RWPE2 (cell line): ENCODE measurements at regions not wholly inside any gene's neighbourhood (a gene's known extent, or its start where the extent isn't known, plus 50 kb on each side); places are given as distances from the start of the nearest gene placed in this dataset.

ENCODE experiments used
- ATAC-seq: fragments of 200-7000 bp; cut with Tn5 transposase; 3 replicates; pipeline ENCODE4 v1.9.1; 2021; ENCODE audit warnings: low read depth
- DNase-seq: peaks from one replicate; pipeline ENCODE4 v3.0.0-alpha.2; 2020; ENCODE audit warnings: low spot score
- H3K27ac ChIP-seq: fragments of 450-650 bp; 2 replicates; pipeline ENCODE4 v1.5.1; 2017; ENCODE audit warnings: mild to moderate bottlenecking; ENCODE audit not compliant: poor library complexity, severe bottlenecking
- H3K27me3 ChIP-seq: fragments of 250-450 bp; sonication (Bioruptor Pico); 2 replicates; pipeline ENCODE4 v1.5.1; 2021; ENCODE audit warnings: mild to moderate bottlenecking, moderate library complexity; ENCODE audit not compliant: insufficient read depth, poor library complexity, severe bottlenecking
- H3K36me3 ChIP-seq: fragments of 250-450 bp; sonication (Bioruptor Pico); 2 replicates; pipeline ENCODE4 v1.5.1; 2020; ENCODE audit warnings: low read depth, mild to moderate bottlenecking, moderate library complexity
- H3K4me1 ChIP-seq: fragments of 250-450 bp; sonication (Bioruptor Pico); 2 replicates; pipeline ENCODE4 v1.5.1; 2021; ENCODE audit warnings: mild to moderate bottlenecking, moderate library complexity; ENCODE audit not compliant: insufficient read depth, poor library complexity, severe bottlenecking
- H3K4me3 ChIP-seq: fragments of 250-450 bp; sonication (Bioruptor Pico); 2 replicates; pipeline ENCODE4 v1.5.1; 2021; ENCODE audit warnings: mild to moderate bottlenecking, moderate library complexity; ENCODE audit not compliant: severe bottlenecking
- H3K9me3 ChIP-seq: fragments of 250-450 bp; sonication (Bioruptor Pico); 2 replicates; pipeline ENCODE4 v1.5.1; 2021; ENCODE audit warnings: mild to moderate bottlenecking, moderate library complexity; ENCODE audit not compliant: severe bottlenecking
- TF ChIP-seq, protein P1 (sequence below): fragments of 450-650 bp; IDR thresholded peaks from one replicate; pipeline ENCODE4 v1.5.1; 2017; ENCODE audit warnings: mild to moderate bottlenecking, moderate library complexity; ENCODE audit not compliant: poor library complexity, severe bottlenecking

GRCh38 chr10:56623064-56623463 lies 262.0 kb upstream of the ZWINT start:
- ATAC-seq: no peak
- TF ChIP-seq, protein P1, sequence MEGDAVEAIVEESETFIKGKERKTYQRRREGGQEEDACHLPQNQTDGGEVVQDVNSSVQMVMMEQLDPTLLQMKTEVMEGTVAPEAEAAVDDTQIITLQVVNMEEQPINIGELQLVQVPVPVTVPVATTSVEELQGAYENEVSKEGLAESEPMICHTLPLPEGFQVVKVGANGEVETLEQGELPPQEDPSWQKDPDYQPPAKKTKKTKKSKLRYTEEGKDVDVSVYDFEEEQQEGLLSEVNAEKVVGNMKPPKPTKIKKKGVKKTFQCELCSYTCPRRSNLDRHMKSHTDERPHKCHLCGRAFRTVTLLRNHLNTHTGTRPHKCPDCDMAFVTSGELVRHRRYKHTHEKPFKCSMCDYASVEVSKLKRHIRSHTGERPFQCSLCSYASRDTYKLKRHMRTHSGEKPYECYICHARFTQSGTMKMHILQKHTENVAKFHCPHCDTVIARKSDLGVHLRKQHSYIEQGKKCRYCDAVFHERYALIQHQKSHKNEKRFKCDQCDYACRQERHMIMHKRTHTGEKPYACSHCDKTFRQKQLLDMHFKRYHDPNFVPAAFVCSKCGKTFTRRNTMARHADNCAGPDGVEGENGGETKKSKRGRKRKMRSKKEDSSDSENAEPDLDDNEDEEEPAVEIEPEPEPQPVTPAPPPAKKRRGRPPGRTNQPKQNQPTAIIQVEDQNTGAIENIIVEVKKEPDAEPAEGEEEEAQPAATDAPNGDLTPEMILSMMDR: no peak

DNA sequence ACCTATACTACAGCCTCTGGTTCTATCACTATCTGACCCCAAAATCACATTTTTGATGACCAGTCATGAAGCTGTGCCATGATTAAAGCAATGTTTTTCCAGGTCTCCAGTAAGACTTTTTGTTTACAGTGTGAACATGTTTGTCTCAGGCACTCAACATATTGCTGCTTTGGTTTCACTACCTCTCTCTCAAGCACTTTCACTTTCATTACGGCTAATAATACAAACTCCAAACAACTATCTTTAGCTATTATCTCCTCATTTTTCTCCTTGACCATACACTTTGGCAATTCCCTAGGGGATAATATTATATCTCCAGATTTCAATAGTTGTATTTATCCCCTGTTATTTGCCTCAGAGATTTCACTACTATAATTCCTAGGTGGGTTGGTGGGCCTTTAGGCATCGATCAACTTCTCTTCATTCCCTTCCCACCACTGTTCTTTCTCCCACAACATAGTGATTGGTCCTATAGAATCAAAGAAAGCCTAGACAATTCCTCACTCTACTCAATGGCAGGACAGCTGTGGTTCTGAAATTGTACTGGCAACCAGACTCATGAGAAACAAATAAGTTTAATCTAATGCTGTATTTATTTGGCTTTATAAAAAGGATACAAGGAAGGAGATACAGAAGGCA lies 261.4 kb upstream of the ZWINT start:
- Histone ChIP-seq H3K27ac (no peak overlapping the region), H3K4me1 (no peaks in the 10 kb centered on the region), H3K27me3 (no peaks in the 10 kb centered on the region), H3K4me3 (no peak overlapping the region), H3K36me3 (no peaks in the 10 kb centered on the region), H3K9me3 (no peaks in the 10 kb centered on the region)
- ATAC-seq (no peak), DNase-seq (no peak)
- TF ChIP-seq, protein P1: no peak

More at GRCh38 chr10:56623064-56623463, 262.0 kb upstream of the ZWINT start:
- DNase-seq: no peak
- Histone ChIP-seq H3K36me3 (no peaks in the 10 kb centered on the region), H3K4me3 (no peak overlapping the region), H3K4me1 (no peaks in the 10 kb centered on the region), H3K9me3 (no peaks in the 10 kb centered on the region), H3K27ac (no peak overlapping the region), H3K27me3 (no peaks in the 10 kb centered on the region)

- H3K27me3 ChIP-seq: peaks cover 6% of the 10 kb centered on the region
- ATAC-seq: no peak
- DNase-seq: no peak
- no peaks in the 10 kb centered on the region for H3K4me1 ChIP-seq
- no peak overlapping the region for H3K4me3 ChIP-seq
- H3K9me3 ChIP-seq: no peaks in the 10 kb centered on the region
- H3K27ac ChIP-seq: no peak overlapping the region
- TF ChIP-seq, protein P1: no peak
- no peaks in the 10 kb centered on the region for H3K36me3 ChIP-seq
Observed at GRCh38 chr10:56606202-56606601, 245.1 kb upstream of the ZWINT start.

- H3K27me3 ChIP-seq: peaks cover 6% of the 10 kb centered on the region
- no peaks in the 10 kb centered on the region for H3K36me3 ChIP-seq
Observed at GRCh38 chr10:56605051-56605450, 244.0 kb upstream of the ZWINT start.

GRCh38 chr10:56604624-56605023 lies 243.6 kb upstream of the ZWINT start:
- no peaks in the 10 kb centered on the region for H3K4me1 ChIP-seq
- no peak for ATAC-seq
- TF ChIP-seq, protein P1: no peak

More at GRCh38 chr10:56605051-56605450, 244.0 kb upstream of the ZWINT start:
- H3K9me3 ChIP-seq: no peaks in the 10 kb centered on the region
- no peak overlapping the region for H3K27ac ChIP-seq
- H3K4me3 ChIP-seq: no peak overlapping the region
- ATAC-seq: no peak; the same call in 2 of the 3 replicates
- H3K4me1 ChIP-seq: no peaks in the 10 kb centered on the region
- DNase-seq: no peak
- TF ChIP-seq, protein P1: no peak

More at GRCh38 chr10:56604624-56605023, 243.6 kb upstream of the ZWINT start:
- H3K27me3 ChIP-seq: peaks cover 6% of the 10 kb centered on the region
- no peak overlapping the region for H3K27ac ChIP-seq
- DNase-seq: no peak
- H3K4me3 ChIP-seq: no peak overlapping the region
- no peaks in the 10 kb centered on the region for H3K9me3 ChIP-seq
- H3K36me3 ChIP-seq: no peaks in the 10 kb centered on the region
